H1 (cell line): ENCODE measurements at regions not wholly inside any gene's neighbourhood (a gene's known extent, or its start where the extent isn't known, plus 50 kb on each side); places are given as distances from the start of the nearest gene placed in this dataset.

Experiments used
- CREB1 ChIP-seq: IDR thresholded peaks from 2 replicates; pipeline ENCODE4 v1.6.1; 2012; ENCODE audit warnings: inconsistent platforms
- CTCF ChIP-seq, 3 experiments: IDR thresholded peaks; 1 replicate in 2 of 3; 2 replicates in 1 of 3; pipeline versions ENCODE4 v1.5.1 to v1.6.1; 2011; ENCODE audit warnings: low read length in 3 of 3, mild to moderate bottlenecking in 3 of 3, inconsistent platforms in 2 of 3, low read depth in 1 of 3, moderate library complexity in 1 of 3; ENCODE audit not compliant: insufficient read depth in 1 of 3; ENCODE audit errors: control extremely low read depth in 1 of 3
- EP300 ChIP-seq, 2 experiments: IDR thresholded peaks; 1 replicate in 1 of 2; 2 replicates in 1 of 2; pipeline ENCODE4 v1.6.1; 2011 to 2012; ENCODE audit warnings: low read depth in 2 of 2, low read length in 2 of 2, mild to moderate bottlenecking in 2 of 2, borderline replicate concordance in 1 of 2, inconsistent platforms in 1 of 2, moderate library complexity in 1 of 2

GRCh38 chr12:42737398-42737797 is 147.9 kb upstream of the PRICKLE1 start (continued):
- TF ChIP-seq CTCF (IDR thresholded peaks at IDR 0.05; ENCODE audit: control extremely low read depth in 1 of 3, insufficient read depth in 1 of 3, low read depth in 1 of 3, low read length in 3 of 3) (no peak), CREB1 (no peak), EP300 (IDR thresholded peaks at IDR 0.05; ENCODE audit: borderline replicate concordance in 1 of 2, low read depth in 2 of 2, low read length in 2 of 2) (no peak)
